ENCODE measurements at regions not wholly inside any gene's neighbourhood (a gene's known extent, or its start where the extent isn't known, plus 50 kb on each side); places are given as distances from the start of the nearest gene placed in this dataset.

GRCh38 chr1:59225594-59226316 lies 71.1 kb upstream of the FGGY start:
- no peak for DNase-seq

- DNase-seq, result no peak
Observed at GRCh38 chr1:59229138-59229537, 67.8 kb upstream of the FGGY start.

- DNase-seq, result no peak
Observed at GRCh38 chr1:59230622-59231021, 66.3 kb upstream of the FGGY start.

- DNase-seq, result no peak
Observed at GRCh38 chr1:59232216-59232615, 64.7 kb upstream of the FGGY start.

GRCh38 chr1:59233444-59233843 lies 63.5 kb upstream of the FGGY start:
- no peak for DNase-seq

GRCh38 chr1:59236721-59237545 lies 60.0 kb upstream of the FGGY start:
- DNase-seq, result no peak

- DNase-seq, result no peak
Observed at GRCh38 chr1:59237900-59238299, 59.0 kb upstream of the FGGY start.

GRCh38 chr1:59238333-59238934 lies 58.5 kb upstream of the FGGY start:
- DNase-seq, result peak; percentile 32

- DNase-seq, result no peak
Observed at GRCh38 chr1:59238993-59239392, 57.9 kb upstream of the FGGY start.

- DNase-seq, result no peak
Observed at GRCh38 chr1:59241909-59242308, 55.0 kb upstream of the FGGY start.

GRCh38 chr1:59242370-59242769 lies 54.5 kb upstream of the FGGY start:
- DNase-seq, result no peak

- peak; percentile 65 for DNase-seq
Observed at GRCh38 chr1:59243550-59243949, 53.3 kb upstream of the FGGY start.

GRCh38 chr1:59243978-59244377 lies 52.9 kb upstream of the FGGY start:
- no peak for DNase-seq

GRCh38 chr1:59244891-59245290 lies 52.0 kb upstream of the FGGY start:
- DNase-seq, result no peak

All from NCI-H82 (cell line).